ENCODE measurements at regions not wholly inside any gene's neighbourhood (a gene's known extent, or its start where the extent isn't known, plus 50 kb on each side); places are given as distances from the start of the nearest gene placed in this dataset.
"Not testable (repeated sequence)": the region's sequence is repeated elsewhere in the genome, so short reads cannot be mapped to it uniquely, and the experiment has no call there.

DNA sequence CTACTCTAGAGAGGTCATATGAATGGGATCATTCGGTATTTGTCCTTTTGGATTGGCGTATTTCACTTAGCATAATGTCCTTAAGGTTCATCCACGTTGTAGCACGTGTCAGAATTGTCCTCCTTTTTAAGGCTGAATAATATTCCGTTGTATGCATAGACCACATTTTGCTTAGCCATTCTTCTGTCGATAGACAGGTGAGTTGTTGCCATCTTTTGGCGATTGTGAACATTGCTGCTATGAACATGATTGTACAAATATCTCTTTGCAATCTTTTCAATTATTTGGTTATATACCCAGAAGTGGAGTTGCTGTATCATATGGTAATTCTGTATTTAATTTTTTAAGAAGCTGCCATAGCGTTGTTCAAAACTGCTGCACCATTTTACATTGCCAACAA lies 52.4 kb upstream of the GOLGA8J start:
- no peak for DNase-seq

DNA sequence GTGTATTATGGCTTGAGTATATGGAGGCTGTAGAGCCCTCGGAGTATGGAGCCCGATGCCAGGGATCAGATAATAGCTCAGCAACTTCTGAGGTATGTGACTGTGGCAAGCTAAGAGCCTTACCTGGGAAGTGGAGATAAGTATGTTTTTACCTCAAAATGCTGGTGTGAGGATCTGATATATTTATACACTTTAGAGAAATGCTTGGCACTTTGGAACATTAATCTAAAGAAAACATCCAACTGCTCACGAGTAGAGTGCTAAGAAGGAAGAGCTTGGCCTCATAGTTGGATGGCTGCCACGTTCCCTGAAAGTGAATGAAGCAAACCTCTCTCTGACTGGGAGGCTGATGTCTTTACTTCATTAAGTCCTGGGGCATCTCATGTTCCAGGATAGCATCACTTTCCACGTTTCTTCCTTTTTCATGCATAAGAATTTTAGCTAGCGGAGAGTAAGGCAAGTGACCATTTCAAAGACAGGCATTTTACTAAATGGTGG lies 58.9 kb upstream of the GOLGA8J start:
- no peak for DNase-seq

DNA sequence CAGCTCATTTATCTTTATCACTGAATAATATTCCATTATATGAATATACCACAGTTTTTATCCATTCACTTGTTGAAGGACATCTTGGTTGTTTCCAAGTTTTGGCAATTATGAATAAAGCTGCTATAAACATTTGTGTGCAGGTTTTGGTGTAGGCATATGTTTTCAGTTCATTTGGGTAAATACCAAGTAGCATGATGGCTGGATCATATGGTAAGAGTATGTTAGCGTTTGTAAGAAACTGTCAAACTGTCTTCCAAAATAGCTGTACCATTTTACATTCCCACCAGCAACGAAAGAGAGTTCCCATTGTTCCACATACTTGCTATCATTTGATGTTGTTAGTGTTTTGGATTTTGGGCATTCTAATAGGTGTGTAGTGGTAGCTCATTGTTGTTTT lies 72.0 kb upstream of the GOLGA8J start:
- no peak for DNase-seq

DNA sequence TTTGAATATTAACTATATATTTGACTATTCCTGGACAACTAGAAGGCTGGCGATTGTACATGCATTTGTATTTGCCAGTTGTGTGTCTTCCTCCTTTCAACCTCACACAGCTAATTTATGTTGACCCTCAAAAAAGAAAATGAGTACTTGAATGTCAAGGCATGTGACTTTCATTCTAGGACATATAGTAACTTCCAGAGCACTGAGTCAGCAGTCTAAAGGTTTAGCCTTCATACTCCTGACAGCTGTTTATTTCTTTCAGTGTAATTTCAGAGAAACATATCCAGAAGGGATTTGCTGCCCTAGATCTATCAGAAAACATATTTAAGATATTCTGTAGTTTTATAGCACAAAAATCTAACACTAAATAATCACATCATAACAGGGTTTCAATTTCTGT lies 74.6 kb upstream of the GOLGA8J start:
- no peak for DNase-seq

DNA sequence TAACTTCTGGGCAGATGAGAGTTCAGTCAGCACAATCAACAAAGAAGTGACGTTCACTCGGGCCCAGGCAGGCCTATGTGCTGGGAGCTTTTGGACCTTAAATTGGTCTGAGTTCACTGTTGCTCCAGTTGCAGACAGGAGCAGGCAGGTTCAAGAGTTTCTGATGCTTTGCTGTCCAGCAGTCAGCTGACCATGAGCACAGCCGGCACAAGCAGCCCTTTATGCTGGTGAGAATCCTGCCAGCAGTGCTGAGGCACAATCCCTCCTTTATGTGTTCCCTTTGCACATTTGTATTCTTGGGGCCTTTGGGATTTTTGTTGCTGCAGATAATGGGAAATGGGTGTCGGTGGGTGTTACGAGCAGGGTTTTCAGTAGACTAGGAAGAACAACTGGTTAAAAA lies 81.2 kb upstream of the GOLGA8J start:
- no peak for DNase-seq

DNA sequence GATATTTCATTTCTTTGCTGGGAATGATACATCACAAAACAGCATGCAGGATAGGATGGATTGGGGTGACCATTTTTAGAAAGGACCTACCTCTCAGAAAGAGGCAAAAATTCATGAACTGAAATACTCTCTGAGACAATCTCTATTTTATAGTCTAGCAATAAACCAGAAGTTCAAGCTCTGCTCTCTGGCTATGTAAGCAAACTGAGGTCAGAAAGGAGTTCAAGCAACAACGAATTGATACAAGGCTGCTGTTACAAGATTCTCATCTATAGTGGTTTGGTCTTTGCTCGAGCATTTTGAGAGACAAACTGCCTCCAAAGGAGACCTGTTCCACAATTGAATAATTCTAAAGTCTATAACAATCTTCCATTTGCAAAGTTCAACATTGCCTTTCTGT lies 84.7 kb upstream of the GOLGA8J start:
- DNase-seq: no peak

DNA sequence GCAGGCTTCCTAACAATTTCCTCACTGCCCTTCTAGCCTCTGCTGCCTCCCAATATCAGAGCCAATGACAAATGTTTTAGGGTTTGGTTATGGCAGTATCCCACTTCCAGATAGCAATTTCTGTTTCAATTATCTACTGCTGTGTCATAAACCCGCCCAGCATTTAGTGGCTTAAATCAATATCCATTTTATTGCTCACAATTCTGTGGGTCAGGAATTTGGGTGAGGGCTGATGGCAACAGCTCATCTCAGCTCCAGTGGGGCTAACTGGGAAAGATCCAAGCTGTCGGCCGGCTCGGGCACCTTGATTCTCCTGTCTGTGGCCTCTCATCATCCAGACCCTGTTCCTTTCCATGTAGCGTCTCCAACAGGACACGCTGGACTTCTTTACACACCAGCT lies 85.3 kb upstream of the GOLGA8J start:
- DNase-seq: no peak

DNA sequence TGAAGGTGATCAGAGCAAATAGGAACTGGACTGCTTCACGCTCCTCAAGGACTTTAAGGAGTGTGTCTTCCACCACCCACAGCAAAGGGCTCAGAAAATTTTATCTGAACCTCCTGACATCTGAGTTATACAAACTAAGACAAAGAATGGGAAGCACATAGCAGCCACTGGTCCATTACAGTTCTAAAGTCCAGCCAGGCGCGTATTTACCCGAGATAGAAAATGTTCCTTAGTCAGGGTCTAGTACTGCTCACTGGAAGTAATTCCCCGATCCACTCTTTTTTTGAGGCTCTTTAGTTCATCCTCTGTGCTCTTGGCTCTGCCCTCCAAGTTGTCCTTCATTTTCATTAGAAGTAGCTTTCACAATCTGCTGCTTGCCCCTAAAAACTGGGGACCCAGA lies 88.5 kb upstream of the GOLGA8J start:
- no peak for DNase-seq

DNA sequence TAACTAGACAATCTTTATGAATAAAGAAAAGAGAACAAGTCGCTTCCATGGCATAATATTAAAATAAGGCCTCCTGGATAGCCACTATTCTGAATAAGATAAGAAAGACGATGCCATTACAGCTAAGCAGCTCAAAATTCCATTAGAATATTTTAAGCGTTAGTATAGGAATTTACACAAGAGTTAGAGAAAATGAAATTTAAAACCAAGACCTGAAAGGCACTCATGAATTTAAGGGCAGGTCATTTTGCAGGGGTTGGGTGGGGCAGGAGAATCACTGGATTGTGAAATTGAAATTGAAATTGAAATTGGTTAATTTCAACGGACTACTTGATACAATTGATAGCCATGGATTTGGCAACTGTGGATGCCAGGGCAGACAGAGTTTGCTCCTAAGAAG lies 91.8 kb upstream of the GOLGA8J start:
- no peak for DNase-seq

DNA sequence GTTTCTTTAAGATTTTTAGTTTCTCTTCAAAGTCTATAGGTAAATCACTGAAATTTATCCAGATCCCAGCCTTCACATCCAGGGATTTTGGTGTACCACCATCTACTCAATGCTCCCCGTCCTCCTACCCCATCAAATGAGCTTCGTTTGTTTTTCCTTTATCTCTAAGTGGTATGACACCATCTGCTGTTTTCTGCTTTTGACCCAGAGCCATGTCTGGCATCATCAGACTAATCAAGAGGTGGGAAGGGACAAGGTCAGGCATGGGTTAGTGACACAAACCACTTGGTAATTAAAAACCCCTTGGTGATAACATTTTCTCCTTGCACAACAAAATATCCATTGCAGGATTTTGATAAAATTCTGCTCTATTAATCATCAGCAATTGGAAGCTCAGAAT lies 92.7 kb upstream of the GOLGA8J start:
- DNase-seq: no peak

DNA sequence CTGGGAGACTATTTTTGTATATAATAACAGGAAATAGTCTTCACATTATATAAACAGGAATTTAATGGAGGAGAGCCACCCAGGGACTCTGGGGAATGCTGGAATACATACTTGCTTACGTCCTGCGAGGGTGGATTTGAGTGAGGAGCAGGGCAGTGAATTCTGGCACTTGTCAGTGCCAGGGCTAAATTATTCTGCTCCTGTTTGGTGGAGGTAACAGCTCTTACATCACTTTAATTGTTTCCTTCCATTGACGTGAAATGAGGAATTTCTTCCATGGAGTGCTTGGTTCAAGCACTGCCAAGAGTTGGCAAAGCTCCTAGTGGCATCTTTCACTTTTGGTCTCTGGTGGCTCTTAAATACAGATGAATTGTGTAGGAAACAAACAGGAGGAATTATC lies 94.1 kb upstream of the GOLGA8J start:
- no peak for DNase-seq

DNA sequence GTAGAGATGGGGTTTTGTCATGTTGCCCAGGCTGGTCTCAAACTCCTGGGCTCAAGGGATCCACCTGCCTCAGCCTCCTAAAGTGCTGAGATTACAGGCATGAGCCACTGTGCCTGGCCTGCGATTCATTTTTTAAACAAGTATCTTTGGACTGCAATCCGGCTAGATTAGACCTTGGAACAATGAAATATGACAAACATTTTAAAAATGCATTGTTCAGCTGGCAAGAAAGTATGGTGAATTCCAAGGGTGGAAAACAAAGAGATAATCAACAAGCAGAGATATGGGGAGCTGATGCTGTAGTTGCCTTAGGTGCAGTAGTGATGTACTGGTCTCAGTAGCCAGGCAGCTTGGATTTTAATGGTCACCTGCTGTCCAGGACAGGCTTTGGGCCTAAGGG lies 95.8 kb upstream of the GOLGA8J start:
- DNase-seq: no peak

DNA sequence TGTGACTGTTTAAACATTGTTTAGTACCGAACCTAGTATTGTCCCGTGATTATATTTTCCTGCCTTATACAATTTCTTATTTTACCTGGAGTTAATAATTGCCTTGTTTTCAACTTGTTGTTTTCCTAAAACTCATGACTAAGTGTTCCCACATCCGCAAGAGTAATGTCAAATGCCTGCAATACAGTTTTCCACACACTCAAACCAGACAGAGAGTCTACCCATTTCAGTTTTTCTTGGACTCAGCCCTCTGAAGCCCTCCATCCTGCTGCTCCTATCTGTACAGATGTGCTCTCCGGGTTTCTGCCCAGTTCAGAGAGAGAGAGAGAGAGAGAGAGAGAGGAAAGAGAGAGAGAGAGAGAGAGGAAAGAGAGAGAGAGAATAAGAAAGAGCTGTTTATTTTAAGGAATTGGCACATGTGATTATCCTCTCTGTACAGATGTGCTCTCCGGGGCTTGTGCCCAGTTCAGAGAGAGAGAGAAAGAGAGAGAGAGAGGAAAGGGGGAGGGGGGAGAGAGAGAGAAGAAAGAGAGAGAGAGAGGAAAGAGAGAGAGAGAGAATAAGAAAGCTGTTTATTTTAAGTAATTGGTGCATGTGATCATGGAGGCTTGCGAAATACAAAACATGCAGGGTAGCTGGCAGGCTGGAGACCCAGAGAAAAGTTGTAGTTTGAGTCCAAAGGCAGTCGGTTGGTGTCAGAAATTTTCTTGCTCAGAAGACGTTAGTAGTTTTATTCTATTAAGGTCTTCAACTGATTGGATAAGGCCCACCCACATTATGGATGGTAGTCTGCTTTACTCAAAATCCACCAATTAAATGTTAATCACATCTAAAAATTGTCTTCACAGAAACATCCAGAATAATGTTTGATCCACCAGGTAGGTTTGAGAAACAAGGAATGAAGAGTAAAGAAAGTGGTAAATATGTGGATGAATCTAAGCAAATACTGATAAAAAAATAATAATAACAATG lies 104.1 kb upstream of the GOLGA8J start:
- DNase-seq: no peak

DNA sequence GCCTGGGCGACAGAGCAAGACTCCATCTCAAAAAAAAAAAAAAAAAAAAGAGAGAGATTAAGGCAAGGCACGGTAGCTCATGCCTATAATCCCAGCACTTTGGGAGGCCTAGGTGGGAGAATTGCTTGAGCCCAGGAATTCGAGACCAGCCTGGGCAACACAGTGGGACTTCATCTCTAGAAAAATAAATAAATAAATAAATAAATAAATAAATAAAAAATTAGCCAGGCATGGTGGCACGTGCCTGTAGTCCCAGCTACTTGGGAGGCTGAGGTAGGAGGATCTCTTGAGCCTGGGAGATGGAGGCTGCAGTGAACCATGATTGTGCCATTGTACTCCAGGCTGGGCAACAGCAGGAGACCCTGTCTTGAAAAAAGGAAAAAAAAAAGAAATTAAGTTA lies 108.7 kb upstream of the GOLGA8J start:
- not testable (repeated sequence) for DNase-seq

DNA sequence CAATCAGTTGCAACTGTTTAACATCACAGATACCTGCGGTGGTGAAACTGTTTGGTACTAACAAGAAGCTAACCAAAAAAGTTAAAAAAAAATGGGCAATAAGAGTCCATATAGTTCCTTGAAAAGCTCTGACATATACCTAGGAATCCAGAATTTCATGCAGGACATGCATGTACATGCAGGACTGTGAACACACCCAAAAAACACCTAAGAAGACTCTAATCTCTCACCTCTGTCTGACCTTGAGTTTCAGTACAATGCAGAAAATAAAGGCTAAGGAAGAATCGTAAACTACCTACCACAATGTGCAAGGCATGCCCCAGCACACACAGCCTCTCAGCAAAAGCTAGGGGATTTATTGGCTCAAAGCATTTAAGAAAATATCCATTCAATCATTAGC lies 110.7 kb upstream of the GOLGA8J start:
- no peak for DNase-seq

DNA sequence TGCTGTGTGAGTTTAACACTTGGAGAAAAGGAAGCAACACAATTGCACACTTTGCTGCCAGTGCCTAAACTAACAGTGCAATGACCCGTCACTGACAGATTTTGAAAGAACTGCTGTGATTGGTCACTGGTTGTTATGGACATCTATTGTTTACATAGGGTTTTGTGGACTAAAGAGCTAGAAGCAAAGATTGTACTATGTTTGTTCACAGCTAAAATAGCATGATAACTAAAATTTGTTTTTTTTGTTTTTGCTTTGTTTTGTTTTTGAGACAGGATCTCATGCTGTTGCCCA lies 112.4 kb upstream of the GOLGA8J start:
- DNase-seq: no peak

DNA sequence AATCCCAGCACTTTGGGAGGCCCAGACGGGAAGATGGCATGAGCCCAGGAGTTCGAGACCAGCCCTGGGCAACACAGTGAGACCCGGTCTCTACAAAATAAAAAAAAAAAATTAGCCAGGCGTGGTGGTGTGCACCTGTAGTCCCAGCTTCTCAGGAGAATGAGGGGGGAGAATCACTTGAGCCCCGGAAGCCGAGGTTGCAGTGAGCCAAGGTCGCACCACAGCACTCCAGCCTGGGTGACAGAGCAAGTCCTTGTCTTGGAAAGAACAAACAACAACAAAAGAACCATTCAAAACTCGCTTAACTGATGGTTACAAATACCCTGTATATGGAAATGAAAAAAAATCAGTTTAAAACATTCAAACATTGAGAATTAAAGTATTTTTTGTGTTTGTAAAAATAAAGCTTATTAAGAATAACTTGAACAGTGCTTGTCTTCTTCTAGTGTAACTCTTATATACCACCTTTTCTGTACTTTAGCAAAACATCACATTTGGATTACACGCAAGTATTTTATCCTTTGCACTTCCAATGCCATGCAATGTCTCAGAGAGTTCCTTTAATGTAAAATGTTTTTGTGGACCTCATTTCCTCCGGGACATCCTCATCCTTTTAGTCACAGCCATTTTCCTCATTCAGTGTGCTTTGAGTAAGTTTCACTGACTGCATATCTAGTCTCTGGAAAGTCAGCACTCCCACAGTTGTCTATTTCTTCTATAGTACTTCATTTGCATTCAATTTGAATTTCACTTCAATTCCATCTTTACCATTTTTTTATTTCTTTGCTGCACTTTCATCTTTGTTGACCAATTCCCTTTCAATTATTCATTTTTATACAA lies 113.0 kb upstream of the GOLGA8J start:
- DNase-seq: no peak

DNA sequence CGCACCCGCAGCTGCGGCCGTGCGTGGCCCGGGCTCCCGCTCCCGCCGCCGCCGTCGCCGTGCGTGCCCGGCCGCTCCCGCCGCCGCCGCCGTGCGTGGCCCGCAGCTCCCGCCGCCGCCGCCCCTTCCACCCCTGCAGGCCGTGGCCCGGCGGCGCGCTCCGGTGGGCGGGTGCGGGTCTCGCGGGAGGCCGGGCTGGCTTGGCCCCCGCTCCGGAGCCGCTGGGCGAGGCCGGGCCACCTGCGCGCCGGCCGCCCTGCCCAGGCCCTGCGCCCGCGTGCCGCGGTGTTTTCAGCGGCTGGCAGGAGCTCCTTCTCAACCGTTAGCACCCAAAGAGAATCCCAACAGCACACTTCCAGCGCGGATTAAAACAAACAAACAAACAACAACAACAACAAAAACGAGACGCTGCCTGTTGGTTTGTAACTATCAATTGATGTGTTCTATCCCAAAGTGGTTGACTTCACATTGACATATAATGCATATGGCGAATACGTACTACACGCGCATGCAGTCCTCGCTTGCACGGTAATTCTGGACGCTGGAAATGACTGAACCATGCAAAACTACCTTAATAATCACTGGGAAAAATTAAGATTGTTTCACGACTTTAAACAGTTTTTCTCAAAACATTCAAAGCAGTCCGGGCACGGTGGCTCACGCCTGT lies 113.7 kb upstream of the GOLGA8J start:
- no peak for DNase-seq

DNA sequence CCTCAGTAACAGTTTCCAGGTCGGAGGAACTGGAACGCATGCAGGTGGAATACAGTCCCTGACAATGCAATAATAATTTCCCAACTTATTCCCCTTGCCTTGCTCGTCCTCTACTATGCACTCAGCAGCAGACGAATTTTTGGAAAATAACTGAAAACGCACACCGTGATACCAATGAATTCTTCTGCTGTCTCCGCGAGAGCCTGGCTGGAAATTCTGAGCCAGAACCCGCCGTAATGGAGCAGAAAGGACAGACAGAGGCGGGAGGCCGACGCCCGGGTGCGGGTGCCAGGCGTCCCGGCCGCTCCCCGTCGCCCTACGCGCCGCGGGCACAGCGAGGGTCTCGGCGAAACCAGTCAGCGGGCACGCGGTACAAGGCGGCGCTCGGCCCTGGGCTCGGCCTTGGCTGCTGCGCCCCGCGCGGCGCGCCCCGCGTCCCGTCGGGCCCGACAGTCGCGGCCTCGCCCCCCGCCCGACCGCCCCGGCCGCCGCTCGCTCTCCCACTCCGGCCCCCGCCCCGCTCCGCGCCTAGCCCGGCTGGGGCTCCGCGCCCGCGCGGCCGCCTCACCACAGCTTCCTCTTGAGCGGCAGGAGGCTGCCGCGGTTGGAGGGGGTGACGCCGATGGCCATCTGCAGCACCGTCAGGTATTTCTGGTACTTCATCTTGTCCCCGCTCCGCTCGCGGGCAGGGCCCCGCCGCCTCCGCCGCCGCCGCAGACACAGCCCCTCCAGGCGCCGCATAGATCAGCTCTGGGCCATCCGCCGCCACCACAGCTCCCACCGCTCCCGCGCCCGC lies 114.5 kb upstream of the GOLGA8J start:
- no peak for DNase-seq

DNA sequence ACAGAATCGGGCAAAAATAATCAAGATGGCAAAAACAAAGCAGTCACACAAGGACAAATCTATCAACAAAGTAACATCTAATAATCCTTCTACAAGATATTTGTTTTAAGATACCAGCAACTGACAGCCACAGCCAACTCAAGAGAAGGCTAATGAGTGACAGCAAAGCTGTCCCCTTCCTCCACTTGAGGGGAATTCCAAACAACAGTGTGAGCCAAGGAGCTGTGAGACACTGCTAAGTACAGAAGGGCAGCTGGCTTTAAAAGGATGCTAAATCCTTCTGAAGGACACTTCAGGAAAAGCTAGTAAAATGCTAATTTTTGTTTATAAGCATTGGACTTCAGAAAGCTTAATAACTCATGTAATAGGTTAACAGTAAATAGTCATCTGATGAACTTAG lies 120.3 kb upstream of the GOLGA8J start:
- DNase-seq: no peak

DNA sequence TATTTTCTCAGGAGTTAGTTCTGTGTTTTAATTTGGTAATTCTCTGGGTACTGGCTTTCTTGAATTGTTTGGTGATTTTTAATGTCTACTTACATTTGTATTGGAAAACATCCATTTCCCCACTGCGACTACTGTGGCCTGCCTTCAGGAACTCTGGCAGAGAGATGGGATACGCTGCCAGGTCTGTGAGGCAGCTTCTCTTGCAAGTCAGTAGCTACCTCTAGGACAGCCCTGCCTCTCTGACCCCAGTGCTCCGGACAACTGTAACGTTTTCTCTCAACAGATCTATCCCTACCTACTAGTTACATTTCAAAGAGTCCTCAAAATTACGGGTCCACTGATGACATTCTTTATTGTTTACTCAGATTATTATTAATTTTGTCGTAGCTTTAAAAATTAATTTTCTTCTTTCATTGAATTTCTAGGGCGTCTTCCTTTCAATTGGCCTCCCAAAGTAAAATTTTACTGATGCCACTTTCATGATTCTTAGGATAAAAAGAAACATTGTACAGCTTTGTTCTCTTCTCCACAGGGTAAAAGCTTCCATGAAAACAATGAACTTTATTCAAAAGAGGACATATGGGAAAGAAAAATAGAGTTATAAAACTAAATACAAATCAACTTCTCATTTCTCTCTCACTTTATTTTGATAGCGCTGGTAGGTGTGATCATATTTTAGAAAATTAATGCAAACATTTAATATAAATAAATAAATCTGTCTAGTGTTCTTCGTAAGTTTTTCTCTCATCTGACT lies 123.2 kb upstream of the GOLGA8J start:
- DNase-seq: no peak

DNA sequence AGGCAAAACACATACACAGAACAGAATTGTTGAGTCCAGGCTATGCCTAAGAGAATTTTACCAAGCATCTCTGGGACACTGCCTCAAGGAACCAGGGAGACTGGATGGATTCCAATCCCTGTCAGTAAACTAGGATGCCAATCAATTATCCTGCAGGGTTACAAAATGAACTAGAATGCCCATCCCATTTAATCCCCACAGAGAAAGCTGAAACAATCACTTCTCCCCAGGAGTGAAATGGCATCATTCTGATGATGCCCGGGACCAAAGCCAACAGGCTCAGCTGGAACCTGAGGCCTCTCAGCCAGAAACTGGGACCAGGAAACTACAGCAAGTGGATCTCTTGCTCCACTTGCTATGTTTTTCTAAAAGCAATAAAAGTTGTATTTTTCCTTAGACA lies 130.0 kb upstream of the TJP1 start:
- no peak for DNase-seq
